HG03135 (cell line): ENCODE measurements at regions not wholly inside any gene's neighbourhood (a gene's known extent, or its start where the extent isn't known, plus 50 kb on each side); places are given as distances from the start of the nearest gene placed in this dataset.

Source experiments
- ATAC-seq: cut with Tn5 transposase; IDR thresholded peaks from one replicate; pipeline ENCODE4 v1.9.1; 2021; ENCODE audit warnings: mild to moderate bottlenecking, moderate library complexity; ENCODE audit not compliant: unreplicated experiment

DNA sequence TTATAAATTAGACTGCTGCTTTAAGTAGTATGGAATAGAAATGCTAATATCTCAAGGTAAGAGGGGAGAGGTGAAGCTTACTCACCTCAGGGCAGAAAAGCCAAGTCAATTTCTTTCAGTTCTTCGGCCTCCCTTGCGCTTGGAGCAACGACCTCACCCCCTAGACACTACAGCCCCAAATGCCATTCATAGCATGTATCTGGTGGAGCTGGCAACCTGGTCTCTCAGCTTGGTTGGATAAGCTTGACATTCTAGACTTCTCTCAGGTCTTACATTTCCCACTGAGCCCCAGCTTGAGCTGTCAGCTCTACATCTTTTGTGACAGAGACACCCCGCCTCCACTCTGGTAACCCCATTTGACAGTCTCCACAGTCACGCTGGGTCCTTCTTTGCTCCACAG lies 154.9 kb downstream of the ZNF608 start:
- ATAC-seq, result no peak

DNA sequence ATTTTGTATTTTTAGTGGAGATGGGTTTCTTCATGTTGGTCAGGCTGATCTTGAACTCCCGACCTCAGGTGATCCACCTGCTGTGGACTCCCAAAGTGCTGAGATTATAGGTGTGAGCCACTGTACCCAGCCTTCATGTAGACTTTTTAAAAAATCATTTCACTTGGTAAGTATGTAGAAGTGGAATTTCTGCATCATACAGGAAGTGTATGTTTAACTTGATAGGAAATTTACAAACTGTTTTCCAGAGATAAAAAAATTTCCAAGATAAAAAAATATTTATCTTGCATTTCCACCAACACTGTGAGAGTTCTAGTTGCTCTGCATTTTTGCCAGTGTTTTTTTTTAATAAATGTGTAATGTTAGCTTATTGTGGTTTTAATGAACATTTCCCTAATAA lies 155.8 kb downstream of the ZNF608 start:
- no peak for ATAC-seq

DNA sequence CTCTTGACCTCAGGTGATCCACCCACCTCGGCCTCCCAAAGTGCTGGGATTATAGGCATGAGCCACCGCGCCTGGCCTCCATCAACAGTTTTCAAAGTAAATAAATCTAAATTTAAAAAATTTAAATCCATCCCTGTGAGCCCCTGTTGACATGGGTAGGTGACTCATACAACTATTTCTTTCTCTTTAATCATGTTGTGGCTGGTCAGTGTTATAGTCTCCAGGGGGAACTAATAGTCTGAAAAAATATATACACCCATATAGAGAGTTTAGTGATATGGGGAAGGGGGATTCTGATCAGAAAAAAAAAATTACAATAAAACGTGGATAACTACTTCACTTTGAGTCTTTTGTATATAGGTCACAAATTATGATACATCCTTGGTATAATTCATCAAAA lies 159.2 kb downstream of the ZNF608 start:
- no peak for ATAC-seq

DNA sequence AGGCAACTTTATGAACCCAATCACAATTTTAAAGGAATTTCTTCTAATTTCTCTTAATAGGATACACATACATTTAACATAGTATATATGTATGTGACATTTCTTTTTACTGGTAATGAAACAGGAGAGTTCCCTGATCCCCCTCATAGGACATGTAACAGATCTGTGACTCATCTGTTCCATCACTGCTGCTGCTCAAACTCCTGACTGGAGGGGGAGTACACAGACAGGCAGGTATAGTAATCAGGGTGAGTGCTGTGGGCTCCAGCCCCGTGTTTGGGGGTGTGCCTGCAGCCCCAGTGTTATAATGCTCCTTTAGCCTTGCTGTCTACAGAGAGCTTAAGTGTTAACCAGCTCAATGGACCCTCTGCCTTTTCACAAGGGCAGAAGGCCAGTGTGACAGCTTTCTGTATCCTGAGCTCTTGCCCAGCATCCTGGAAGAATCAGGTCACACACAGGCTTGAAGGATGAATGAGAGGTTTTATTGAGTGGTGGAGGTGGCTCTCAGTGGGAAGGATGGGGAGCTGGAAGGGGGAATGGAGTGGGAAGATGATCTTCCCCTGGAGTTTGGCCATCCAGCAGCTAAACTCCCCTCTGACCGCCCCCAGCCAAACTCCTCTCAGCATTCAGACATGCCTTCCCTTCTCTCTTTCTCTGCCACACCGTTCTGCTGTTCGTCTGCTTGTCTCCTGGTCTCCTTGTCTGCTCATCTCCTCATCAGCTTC lies 161.3 kb downstream of the ZNF608 start:
- ATAC-seq, result no peak

DNA sequence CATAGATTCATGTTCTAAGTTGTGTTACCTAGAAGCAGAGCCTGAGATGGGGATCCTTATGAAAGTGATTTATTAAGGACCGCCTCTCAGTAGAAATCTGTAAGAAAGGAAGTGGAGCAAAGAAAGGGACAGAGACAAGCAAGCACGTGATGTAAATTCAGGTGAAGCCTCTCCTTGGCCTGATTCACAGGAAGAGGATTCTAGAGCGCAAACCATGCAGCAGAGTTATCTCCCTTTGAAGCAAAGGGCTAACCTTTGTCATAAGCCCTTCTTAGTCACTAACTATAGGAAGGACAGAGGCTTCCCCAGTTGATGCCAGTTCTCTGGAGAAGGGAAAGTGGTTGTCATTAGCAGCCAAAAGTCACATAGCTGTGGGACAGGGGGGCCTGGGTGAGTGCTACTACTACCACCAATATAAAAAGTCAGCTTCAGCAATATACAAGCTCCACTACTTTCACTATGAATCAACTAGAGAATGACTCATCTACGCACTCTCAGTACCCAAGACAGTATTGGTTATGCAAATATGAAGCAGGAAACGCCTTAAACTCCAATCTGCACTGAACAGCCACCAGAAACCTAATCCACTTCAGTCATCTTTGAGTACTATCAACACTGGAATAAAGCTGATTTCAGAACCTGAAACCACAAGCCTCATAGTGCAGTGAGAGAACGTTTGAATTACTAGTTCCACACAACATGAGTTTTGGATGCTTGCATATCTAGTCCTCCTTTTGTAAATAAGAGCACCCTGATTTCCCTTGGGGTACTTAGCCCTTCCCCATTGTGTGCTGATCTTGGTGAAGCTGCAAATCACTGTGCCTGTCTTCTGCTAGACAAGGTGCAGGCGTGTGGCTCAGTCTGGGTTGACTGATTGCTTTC lies 162.7 kb downstream of the ZNF608 start:
- ATAC-seq, result peak; percentile 100

DNA sequence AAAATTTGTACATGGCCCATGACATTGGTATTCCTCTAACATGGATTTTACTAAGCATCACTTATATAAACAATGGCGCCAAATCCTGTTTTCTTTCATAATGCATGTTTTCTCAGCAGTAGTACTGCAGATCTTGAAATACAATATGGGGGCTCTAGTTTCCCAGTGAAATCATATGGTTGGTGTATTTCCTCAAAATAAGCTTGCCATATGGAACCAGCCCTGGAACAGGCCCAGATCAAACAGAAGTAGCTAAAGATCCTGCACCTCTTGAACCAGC lies 163.9 kb downstream of the ZNF608 start:
- no peak for ATAC-seq

DNA sequence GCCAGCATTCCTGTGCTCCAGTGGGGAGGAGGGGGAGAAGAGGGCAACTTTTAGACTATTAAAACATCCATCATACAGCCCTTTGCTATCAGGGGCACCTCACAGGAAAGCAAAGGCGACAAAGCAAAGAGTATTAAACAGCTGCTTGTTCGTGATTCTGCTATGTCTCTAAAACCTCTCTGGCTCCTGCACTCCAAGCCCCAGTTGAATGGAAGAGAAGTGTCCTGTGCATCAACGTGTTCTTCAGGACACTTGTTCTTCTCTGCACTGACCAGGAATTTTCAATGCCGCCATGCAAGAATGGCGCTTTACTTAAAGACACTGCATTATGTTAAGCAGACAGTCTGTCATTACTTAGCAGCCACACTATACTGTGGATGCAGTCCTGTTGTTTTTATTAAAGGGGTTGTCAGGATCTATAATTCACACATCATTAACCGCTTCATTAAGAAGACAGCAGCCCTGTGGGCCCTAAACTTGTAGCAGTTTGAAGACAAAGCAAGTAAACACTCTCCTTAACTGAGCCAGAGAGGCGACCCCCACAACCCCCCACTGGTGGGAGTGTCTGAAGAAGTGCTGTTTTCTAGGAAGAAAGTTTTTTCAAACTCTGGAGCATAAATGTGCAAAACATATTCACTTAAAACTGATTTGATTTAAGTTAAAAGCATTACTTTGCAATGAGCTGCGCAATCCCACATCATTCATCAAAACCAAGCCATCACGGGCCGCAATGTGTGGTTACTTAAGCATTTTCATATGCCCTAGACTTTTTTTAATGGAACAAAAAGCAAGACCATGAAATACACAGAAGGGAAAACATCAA lies 164.5 kb downstream of the ZNF608 start:
- no peak for ATAC-seq

DNA sequence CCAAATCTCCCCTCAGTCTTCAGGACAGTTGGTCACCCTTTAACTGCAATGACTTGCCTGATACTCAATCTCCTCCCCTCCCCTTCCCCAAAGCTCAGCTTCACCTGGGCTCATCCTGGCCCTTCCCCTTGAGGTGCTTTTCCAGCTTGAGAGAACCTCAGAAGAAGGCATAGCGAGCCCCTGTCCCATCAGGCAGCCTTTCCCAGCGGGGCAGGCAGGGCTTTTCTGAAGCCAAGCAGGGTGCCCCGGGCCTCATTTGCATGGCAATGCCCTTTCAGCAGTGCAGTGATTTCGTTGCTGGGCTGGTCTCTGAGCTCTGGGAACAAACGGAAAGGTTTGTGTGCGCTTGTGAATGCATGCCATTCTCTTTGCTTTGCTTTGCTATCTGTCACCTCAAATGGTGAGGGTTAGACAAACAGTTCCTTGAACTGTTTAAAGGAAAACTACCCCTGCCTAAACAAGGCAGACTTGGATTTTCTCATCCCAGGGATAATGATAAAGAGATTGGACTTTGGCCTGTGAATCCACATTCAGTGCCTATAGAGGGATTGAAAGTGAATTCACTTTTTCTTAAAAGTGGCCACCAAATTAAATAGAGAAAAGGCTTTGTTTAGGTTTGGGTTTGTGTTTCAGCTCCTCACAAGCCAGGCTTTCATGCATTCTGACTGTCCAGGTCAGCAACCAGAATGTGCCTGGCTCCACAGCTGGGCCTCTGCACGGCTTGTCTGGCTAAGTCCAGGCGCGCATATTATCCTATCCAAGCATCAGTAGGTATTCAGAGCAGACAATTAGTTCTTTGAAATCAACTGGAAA lies 165.3 kb downstream of the ZNF608 start:
- ATAC-seq, result no peak

DNA sequence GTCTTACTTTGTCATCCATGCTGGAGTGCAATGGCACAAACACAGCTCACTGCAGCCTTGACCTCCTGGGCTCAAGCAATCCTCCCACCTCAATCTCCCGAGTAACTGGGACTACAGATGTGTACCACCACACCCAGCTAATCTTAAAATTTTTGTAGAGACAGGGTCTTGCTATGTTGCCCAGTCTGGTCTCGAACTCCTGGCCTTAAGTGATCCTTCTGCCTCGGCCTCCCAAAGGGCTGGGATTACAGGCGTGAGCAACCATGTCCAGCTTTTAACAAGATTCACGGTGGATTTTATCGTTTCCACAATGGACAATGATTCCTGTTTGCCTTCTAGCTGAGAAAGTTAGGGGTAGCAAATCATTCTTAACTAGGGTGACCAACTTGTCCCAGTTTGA lies 165.9 kb downstream of the ZNF608 start:
- ATAC-seq, result no peak

DNA sequence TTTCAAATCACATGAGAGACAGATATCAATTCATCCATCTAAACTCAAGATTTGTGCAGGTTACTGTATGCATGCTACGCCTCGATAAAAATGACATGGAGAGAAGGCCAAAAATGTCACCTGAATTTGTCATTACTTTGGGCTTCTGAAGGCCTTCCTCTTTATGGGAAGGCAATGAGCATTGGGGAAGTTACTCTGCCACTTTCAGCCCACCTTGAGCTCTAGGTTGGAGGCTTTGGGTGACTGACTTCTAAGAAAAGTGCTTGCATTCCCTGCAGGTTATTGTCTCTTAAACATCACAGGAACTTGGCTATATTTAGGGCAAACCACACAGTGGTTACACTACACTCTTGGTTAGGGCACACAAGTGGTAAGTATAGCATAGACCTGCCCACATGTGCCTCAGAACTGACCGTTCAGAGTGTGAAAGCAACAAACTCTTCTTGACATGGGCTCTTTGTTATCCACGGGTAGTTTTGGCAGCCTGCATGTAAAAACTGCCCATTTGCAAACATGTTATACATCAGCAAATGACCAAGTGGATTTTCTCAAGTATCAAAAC lies 169.5 kb downstream of the ZNF608 start:
- no peak for ATAC-seq

DNA sequence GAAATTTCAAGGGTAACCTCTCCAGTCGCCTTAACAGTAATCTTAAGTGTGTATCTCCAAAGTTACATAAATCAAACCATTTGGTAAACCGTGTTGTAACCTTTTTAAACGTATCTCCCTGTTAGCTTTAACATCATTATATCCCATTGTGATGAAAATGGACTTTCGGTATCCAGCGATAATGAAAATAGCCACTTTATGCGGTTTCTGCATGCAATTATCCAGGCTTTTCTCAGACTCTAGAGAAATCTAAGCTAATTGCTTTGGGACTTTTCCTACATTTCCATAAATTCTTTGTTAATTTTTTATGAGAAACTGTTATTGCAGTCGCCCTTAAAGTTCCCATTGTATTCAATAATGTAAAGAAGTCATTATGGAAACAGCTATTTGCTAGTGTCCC lies 170.7 kb downstream of the ZNF608 start:
- ATAC-seq, result no peak

DNA sequence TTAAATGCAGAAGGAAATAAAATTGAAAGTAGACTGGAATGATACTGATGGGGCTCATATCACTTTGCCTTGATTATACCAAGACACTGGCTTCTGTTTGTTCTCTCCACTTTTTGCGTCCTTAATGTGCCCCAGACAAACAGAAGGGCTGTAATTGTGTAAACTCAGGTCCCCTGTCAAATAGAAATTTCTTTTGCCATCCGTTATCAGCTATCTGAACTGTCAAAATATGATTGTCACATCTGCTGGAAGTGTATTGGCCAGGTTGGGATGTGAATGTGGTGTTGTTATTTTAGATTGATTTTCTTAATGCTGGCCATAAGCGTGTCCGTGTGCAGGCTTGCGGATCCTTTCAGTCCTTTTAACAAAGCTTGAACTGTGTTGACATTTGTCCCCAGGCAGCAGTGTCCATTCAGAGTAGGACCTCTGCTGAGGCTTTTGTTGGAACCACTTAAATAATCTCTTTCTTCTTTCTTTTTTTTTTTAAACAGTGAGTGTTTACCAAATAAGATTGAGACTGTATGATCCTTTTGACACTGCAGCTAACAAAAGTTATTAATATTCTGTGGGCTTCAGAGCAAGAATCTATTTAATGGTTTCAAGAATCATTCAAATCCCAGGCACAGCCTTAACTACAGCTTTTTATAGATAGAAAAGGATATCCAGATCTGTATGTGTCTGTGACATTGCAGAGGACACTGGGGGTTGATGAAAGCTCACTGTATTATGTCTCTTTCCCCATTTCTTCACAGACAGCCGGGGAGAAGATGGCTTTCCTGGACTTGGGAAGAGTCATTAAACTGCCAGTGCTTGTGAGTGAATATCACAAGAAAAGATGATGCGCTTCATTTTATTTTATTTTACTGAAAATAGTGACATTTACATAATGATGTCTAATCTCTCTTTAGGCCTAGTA lies 171.7 kb downstream of the ZNF608 start:
- ATAC-seq, result no peak

DNA sequence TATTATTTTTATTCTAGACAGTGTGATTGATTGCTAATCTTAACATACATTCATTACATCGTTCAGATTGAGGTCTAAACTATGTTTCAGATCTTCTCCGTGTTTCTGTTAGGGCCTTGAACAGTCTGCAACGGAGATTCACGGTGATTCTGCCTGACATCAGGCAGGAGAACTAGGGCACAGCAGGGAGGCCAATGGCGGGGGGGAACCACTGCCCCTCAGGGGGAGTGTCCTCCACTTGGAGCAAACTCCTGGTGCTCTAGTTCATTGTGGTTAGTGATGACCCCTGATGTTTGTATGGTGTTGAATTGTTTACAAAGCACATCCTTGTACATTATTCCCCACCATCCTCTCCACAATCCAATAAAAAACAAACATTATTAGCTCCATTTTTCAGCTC lies 173.5 kb downstream of the ZNF608 start:
- ATAC-seq, result no peak

DNA sequence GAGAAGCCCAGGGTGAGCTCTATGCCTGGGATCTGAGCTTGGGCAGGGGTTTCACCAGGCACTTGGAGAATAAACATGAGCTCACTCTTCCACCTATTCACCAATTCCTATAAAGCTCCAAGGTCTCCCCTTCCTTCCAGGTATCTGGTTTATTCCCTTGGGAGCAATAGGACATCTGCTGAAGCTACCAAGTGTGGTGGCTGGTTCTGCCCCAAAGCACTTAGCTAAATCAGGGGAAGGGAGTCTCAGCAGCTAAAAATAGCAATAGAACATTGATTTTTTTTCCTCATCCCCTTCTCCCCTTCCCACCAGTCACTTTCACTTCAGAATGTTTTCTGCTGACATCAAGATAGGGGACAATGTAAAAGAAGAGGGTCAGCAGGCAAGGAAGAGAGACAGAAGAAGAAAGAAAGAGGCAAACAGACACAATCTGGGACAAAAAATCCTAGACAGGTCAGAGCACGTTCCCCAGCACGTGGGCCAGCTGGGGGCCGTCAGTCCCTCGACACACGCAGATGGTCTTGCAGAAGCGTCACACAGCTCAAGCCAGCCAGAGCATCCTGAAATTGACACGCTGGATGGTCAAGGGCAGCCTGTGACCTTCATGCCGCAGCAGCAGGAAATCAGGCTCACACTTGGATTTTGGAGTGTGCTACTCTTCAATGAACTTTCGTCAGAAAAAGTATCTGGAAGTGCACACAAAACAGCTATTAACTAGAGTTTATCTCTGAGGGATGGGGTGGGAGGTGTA lies 176.0 kb downstream of the ZNF608 start:
- ATAC-seq, result no peak

DNA sequence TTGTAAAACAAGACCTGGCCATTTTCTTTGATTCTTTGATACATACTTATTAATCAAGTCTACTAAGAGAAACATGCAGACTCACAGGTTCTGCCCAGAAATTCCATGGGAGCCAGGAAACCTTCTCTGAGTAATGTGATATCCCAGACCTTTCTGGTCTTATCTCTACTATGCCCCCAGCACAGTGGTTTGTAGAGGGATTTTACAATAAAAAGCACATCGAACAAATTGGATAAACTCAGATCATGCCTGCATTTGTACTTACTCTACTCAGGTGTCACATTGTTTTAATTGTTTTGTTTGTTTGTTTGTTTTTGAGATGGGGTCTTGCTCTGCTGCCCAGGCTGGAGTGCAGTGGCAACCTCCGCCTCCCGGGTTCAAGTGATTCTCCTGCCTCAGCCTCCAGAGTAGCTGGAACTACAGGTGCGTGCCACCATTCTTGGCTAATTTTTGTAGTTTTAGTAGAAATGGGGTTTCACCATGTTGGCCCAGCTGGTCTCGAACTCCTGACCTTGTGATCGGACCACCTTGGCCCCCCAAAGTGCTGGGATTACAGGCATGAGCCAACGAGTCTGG lies 179.5 kb downstream of the ZNF608 start:
- no peak for ATAC-seq

DNA sequence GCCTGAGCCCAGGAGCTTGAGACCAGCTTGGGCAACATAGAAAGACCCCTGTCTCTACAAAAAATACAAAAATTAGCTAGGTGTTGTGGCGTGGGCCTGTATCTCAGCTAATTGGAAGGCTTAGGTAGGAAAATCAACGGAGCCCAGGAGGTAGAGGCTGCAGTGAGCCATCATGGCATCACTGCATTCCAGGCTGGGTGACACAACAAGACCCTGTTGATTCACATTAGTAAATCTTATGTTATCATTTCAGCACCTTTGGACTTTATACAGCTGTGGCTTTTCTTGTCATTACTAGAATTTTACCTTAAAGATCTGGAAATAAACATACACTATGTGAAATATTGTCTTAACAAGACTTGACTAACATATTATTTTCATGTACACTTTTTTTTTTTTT lies 185.0 kb downstream of the ZNF608 start:
- ATAC-seq, result no peak

DNA sequence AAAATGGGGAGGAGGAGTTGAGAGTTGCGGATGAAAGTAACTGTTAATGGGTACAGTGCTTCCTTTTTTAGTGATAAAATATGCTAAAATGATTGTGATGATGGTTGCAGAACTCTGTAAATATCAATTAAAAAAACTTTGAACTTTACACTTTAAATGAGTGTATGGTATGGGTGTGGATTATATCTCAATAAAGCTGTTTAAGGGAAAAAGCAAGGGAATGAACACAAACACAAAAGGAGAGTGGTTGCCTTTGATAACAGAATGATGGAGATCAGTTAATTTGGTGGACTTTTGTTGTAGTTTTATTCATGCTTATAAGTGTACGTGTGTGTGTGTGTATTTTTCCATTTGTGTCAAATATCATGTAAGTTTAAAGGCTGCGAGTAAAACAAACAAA lies 186.1 kb downstream of the ZNF608 start:
- ATAC-seq, result no peak

DNA sequence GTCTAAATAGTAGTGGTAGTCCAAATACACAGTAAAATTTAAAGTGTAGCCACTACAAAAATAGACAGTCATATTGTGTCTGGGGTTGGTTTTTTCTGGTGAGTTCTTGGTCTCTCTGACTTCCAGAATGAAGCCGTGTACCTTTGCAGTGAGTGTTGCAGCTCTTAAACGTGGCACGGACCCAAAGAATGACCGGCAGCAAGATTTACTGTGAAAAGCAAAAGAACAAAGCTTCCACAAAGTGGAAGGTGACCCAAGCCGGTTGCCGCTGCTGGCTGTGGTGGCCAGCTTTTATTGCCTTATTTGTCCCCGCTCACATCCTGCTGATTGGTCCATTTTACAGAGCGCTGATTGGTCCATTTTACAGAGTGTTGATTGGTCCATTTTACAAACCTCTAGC lies 188.7 kb downstream of the ZNF608 start:
- ATAC-seq, result no peak
